Ishikawa (cell line): ENCODE measurements at regions not wholly inside any gene's neighbourhood (a gene's known extent, or its start where the extent isn't known, plus 50 kb on each side); places are given as distances from the start of the nearest gene placed in this dataset.

Source experiments
- CEBPB ChIP-seq: IDR thresholded peaks from 2 replicates; pipeline ENCODE4 v1.6.1; 2012
- CREB1 ChIP-seq: IDR thresholded peaks from 2 replicates; pipeline ENCODE4 v1.6.1; 2012; ENCODE audit warnings: low read depth
- EP300 ChIP-seq: IDR thresholded peaks from 2 replicates; pipeline ENCODE4 v1.6.1; 2012; ENCODE audit warnings: borderline replicate concordance
- NFIC ChIP-seq: IDR thresholded peaks from 2 replicates; pipeline ENCODE4 v1.6.1; 2012
- REST ChIP-seq: IDR thresholded peaks from 2 replicates; pipeline ENCODE4 v1.6.1; 2012; ENCODE audit warnings: low read depth, mild to moderate bottlenecking
- TAF1 ChIP-seq: IDR thresholded peaks from 2 replicates; pipeline ENCODE4 v1.6.1; 2012; ENCODE audit warnings: low read depth, mild to moderate bottlenecking
- TCF12 ChIP-seq: IDR thresholded peaks from 2 replicates; pipeline ENCODE4 v1.6.1; 2012; ENCODE audit warnings: low read depth
- USF1 ChIP-seq: IDR thresholded peaks from 2 replicates; pipeline ENCODE4 v1.6.1; 2012
- ZBTB7A ChIP-seq: IDR thresholded peaks from 2 replicates; pipeline ENCODE4 v1.6.1; 2012; ENCODE audit warnings: low read depth

GRCh38 chr2:16744521-16744920 lies 78.9 kb upstream of the CYRIA start:
- no peak for TF ChIP-seq REST
- no peak for TF ChIP-seq USF1
- TF ChIP-seq CREB1 = no peak
- TF ChIP-seq CEBPB = no peak
- TF ChIP-seq TCF12 = no peak
- TF ChIP-seq TAF1 = no peak
- no peak for TF ChIP-seq ZBTB7A
- no peak for TF ChIP-seq NFIC
- no peak for TF ChIP-seq EP300
